Neural progenitor cell (in vitro differentiated cells): ENCODE measurements at regions not wholly inside any gene's neighbourhood (a gene's known extent, or its start where the extent isn't known, plus 50 kb on each side); places are given as distances from the start of the nearest gene placed in this dataset.

Source experiments
- DNase-seq: peaks from one replicate; pipeline ENCODE4 v3.0.0-alpha.2; 2016; ENCODE audit warnings: low spot score
- H2AFZ ChIP-seq: fragments of 200-600 bp; sonication (generic); replicated peaks from 2 replicates; pipeline ENCODE4 v1.6.1; 2016; ENCODE audit warnings: antibody characterized with exemption
- H3F3A ChIP-seq: fragments of 200-600 bp; sonication (generic); 2 replicates; pipeline ENCODE4 v1.6.1; 2016; ENCODE audit warnings: antibody characterized with exemption, low read depth
- H3K27ac ChIP-seq: fragments of 200-600 bp; sonication (generic); 2 replicates; pipeline ENCODE4 v1.5.1; 2016; ENCODE audit warnings: mild to moderate bottlenecking
- H3K27me3 ChIP-seq: fragments of 200-600 bp; sonication (generic); 2 replicates; pipeline ENCODE4 v1.6.1; 2016; ENCODE audit warnings: mild to moderate bottlenecking, moderate library complexity
- H3K36me3 ChIP-seq: fragments of 200-600 bp; sonication (generic); 2 replicates; pipeline ENCODE4 v1.5.1; 2016
- H3K4me1 ChIP-seq: fragments of 200-600 bp; sonication (generic); 2 replicates; pipeline ENCODE4 v1.6.1; 2016; ENCODE audit warnings: mixed run types
- H3K4me2 ChIP-seq: fragments of 200-600 bp; sonication (generic); 2 replicates; pipeline ENCODE4 v1.6.1; 2016
- H3K4me3 ChIP-seq: fragments of 200-600 bp; sonication (generic); 2 replicates; pipeline ENCODE4 v1.5.1; 2016
- H3K79me2 ChIP-seq: fragments of 200-600 bp; sonication (generic); 2 replicates; pipeline ENCODE4 v1.6.1; 2016; ENCODE audit warnings: low read depth
- H3K9ac ChIP-seq: fragments of 200-600 bp; sonication (generic); 2 replicates; pipeline ENCODE4 v1.6.1; 2016
- H3K9me3 ChIP-seq: fragments of 200-600 bp; sonication (generic); 2 replicates; pipeline ENCODE4 v1.5.1; 2016; ENCODE audit warnings: low read depth
- H4K20me1 ChIP-seq: fragments of 200-600 bp; sonication (generic); 2 replicates; pipeline ENCODE4 v1.6.1; 2016; ENCODE audit warnings: low read depth
- H3K27ac Mint-ChIP-seq: 3 replicates; pipeline ENCODE4 v1.8.0; 2021; ENCODE audit warnings: mixed read lengths
- H3K27me3 Mint-ChIP-seq: 2 replicates; pipeline ENCODE4 v1.8.0; 2022; ENCODE audit warnings: low read depth, mild to moderate bottlenecking, inconsistent platforms, moderate library complexity, mixed read lengths; ENCODE audit not compliant: insufficient read depth
- H3K36me3 Mint-ChIP-seq: 3 replicates; pipeline ENCODE4 v1.8.0; 2021; ENCODE audit warnings: mixed read lengths
- H3K4me1 Mint-ChIP-seq: 3 replicates; pipeline ENCODE4 v1.8.0; 2021; ENCODE audit warnings: mixed read lengths
- H3K4me3 Mint-ChIP-seq: 3 replicates; pipeline ENCODE4 v1.8.0; 2021; ENCODE audit warnings: mild to moderate bottlenecking, moderate library complexity, mixed read lengths
- H3K9me3 Mint-ChIP-seq: 3 replicates; pipeline ENCODE4 v1.8.0; 2020; ENCODE audit warnings: mixed read lengths
- EZH2 ChIP-seq: fragments of 200-600 bp; sonication (generic); IDR thresholded peaks from 2 replicates; pipeline ENCODE4 v1.6.1; 2017; ENCODE audit warnings: antibody characterized with exemption, mild to moderate bottlenecking, moderate library complexity
- EZH2phosphoT487 ChIP-seq: fragments of 200-600 bp; sonication (generic); IDR thresholded peaks from 2 replicates; pipeline ENCODE4 v1.6.1; 2017; ENCODE audit warnings: antibody characterized with exemption
- TF ChIP-seq, protein P1 (sequence below): fragments of 200-600 bp; sonication (generic); IDR thresholded peaks from 2 replicates; pipeline ENCODE4 v1.5.1; 2017; ENCODE audit warnings: antibody characterized with exemption, mild to moderate bottlenecking

DNA sequence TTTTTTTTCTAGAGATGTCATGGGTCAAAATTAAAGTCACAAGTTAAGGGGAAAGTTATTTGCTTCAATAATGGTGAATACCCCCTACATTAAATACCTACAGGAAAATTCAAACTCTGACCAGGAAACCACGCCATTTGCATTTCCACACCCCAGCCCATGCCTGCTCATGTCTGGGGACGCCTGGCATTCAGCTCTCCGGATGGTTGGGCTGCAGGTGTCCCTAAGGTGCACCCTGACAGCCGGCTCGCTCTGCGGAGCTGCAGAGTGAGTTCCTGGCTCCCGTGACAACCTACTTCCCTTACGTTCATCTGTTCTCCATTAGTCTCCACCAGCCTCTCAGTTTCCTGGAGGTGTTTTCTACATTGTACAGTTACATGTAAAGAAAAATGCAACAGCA is 122.7 kb upstream of the RIOK3 start:
- H3K9me3 Mint-ChIP-seq: peaks cover 16% of the 10 kb centered on the region
- Histone ChIP-seq H3K4me3 (no peak overlapping the region), H2AFZ (no peak overlapping the region), H3K79me2 (no peaks in the 10 kb centered on the region), H3K4me1 (no peaks in the 10 kb centered on the region), H3K36me3 (no peaks in the 10 kb centered on the region), H3K9me3 (no peaks in the 10 kb centered on the region), H3K4me2 (no peak overlapping the region), H3F3A (no peaks in the 10 kb centered on the region), H3K27ac (no peak overlapping the region), H3K27me3 (no peaks in the 10 kb centered on the region), H3K9ac (no peak overlapping the region), H4K20me1 (no peaks in the 10 kb centered on the region)
- H3K36me3 Mint-ChIP-seq: peaks cover 7% of the 10 kb centered on the region
- no peak overlapping the region for H3K27ac Mint-ChIP-seq
- no peak for DNase-seq
- no peak overlapping the region for H3K4me3 Mint-ChIP-seq
- H3K4me1 Mint-ChIP-seq: peaks cover 2% of the 10 kb centered on the region
- no peaks in the 10 kb centered on the region for H3K27me3 Mint-ChIP-seq
- TF ChIP-seq, protein P1, sequence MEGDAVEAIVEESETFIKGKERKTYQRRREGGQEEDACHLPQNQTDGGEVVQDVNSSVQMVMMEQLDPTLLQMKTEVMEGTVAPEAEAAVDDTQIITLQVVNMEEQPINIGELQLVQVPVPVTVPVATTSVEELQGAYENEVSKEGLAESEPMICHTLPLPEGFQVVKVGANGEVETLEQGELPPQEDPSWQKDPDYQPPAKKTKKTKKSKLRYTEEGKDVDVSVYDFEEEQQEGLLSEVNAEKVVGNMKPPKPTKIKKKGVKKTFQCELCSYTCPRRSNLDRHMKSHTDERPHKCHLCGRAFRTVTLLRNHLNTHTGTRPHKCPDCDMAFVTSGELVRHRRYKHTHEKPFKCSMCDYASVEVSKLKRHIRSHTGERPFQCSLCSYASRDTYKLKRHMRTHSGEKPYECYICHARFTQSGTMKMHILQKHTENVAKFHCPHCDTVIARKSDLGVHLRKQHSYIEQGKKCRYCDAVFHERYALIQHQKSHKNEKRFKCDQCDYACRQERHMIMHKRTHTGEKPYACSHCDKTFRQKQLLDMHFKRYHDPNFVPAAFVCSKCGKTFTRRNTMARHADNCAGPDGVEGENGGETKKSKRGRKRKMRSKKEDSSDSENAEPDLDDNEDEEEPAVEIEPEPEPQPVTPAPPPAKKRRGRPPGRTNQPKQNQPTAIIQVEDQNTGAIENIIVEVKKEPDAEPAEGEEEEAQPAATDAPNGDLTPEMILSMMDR: no peak
- TF ChIP-seq EZH2 (no peak), EZH2phosphoT487 (no peak)

DNA sequence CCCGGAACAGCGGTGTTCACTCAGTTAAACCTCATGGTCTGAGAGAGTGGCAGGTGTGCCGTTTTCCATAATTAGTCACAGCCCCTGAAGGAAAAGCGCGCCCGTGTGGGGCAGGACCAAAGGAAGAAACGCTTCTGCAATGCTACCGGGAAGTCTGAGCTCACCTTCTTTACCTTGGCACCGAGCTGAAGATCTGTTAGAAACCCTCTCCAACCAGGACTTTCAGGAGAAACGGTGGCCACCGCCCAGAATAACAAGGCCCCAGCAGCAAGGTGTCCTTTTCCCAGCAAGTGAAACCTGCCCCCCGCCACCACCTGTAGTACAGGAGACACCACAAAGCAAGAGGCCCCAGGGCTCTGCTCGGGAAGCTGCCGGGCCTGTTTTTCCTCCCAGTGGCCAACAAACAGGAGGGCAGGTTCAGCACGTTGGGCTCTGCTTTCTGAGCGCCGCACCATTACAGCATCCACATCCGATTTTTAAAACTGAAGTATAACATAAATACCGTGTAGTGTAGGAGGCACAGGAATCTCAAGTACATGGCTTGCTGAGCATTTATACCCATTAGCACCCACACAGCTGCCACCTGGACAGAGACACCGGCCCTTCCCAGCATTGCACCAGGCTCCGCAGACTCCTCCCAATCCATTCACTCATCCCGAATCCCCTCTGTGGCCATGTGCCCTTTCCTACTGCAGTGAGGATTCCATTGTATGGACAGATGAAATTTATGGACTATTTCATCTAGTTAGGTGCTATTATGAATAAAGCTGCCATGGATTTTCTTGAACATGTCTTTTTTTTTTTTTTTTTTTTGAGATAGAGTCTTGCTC is 121.8 kb upstream of the RIOK3 start:
- H4K20me1 ChIP-seq: no peaks in the 10 kb centered on the region
- Mint-ChIP-seq H3K9me3 (peaks cover 13% of the 10 kb centered on the region), H3K27ac (no peak overlapping the region), H3K4me1 (peaks cover 2% of the 10 kb centered on the region), H3K4me3 (no peak overlapping the region), H3K27me3 (no peaks in the 10 kb centered on the region), H3K36me3 (peaks cover 7% of the 10 kb centered on the region)
- no peak for DNase-seq
- no peak overlapping the region for H3K4me2 ChIP-seq
- H3K27me3 ChIP-seq: no peaks in the 10 kb centered on the region
- no peak for TF ChIP-seq EZH2phosphoT487
- no peak for TF ChIP-seq EZH2
- TF ChIP-seq, protein P1: no peak
- no peaks in the 10 kb centered on the region for H3K36me3 ChIP-seq
- no peak overlapping the region for H2AFZ ChIP-seq
- no peak overlapping the region for H3K4me3 ChIP-seq
- no peaks in the 10 kb centered on the region for H3K4me1 ChIP-seq
- no peaks in the 10 kb centered on the region for H3F3A ChIP-seq
- no peaks in the 10 kb centered on the region for H3K79me2 ChIP-seq
- H3K27ac ChIP-seq: no peak overlapping the region
- no peaks in the 10 kb centered on the region for H3K9me3 ChIP-seq
- H3K9ac ChIP-seq: no peak overlapping the region

DNA sequence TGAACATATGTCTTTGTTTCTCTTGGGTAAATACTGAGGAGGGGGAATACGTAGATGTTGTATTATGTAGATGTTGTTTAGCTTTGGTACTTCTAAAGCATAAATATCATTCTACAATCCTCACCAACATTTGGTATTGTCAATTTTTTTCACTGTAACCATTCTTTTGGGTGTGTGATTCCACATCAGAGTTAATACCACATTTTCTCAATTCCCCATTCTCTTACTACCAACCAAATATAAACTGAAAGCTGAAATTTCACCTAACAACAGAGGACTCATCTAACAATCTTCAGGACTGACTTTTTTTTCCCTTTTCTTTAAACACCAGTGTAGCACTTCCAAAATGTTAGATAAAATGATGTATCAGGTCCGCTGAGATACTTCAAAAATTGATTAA is 120.7 kb upstream of the RIOK3 start:
- no peak overlapping the region for H2AFZ ChIP-seq
- DNase-seq: no peak
- no peak overlapping the region for H3K27ac ChIP-seq
- Mint-ChIP-seq H3K27ac (no peak overlapping the region), H3K4me3 (no peak overlapping the region), H3K36me3 (peaks cover 10% of the 10 kb centered on the region), H3K27me3 (no peaks in the 10 kb centered on the region), H3K9me3 (peaks cover 10% of the 10 kb centered on the region), H3K4me1 (peaks cover 10% of the 10 kb centered on the region)
- H3K9ac ChIP-seq: no peak overlapping the region
- no peak overlapping the region for H3K4me3 ChIP-seq
- H4K20me1 ChIP-seq: no peaks in the 10 kb centered on the region
- H3F3A ChIP-seq: no peaks in the 10 kb centered on the region
- H3K9me3 ChIP-seq: no peaks in the 10 kb centered on the region
- TF ChIP-seq EZH2 (no peak), EZH2phosphoT487 (no peak)
- TF ChIP-seq, protein P1: no peak
- H3K4me2 ChIP-seq: no peak overlapping the region
- no peaks in the 10 kb centered on the region for H3K36me3 ChIP-seq
- H3K4me1 ChIP-seq: no peaks in the 10 kb centered on the region
- H3K27me3 ChIP-seq: no peaks in the 10 kb centered on the region
- no peaks in the 10 kb centered on the region for H3K79me2 ChIP-seq
